ENCODE measurements at regions not wholly inside any gene's neighbourhood (a gene's known extent, or its start where the extent isn't known, plus 50 kb on each side); places are given as distances from the start of the nearest gene placed in this dataset.

- WGBS (ENCODE audit: insufficient coverage) = 83% methylated on average over 3 of the region's 5 CpGs
- no peaks in the 10 kb centered on the region for H3K4me1 Mint-ChIP-seq
- ATAC-seq (ENCODE audit: low read depth) = no peak
- POLR2A ChIA-PET = no interaction called here
- H2AFZ ChIP-seq (ENCODE audit: insufficient read depth, low read depth, low read length, poor library complexity, severe bottlenecking) = no peak overlapping the region
- no peaks in the 10 kb centered on the region for H4K20me1 ChIP-seq (ENCODE audit: control insufficient read depth, insufficient read depth, low read length, poor library complexity, severe bottlenecking)
- H3K27me3 Mint-ChIP-seq = no peaks in the 10 kb centered on the region
- CTCF ChIA-PET = no interaction called here
- TF ChIP-seq EZH2 (IDR thresholded peaks at IDR 0.05; ENCODE audit: borderline replicate concordance, insufficient read depth, low read depth, low read length, poor library complexity, severe bottlenecking) = no peak
- TF ChIP-seq, protein P1, sequence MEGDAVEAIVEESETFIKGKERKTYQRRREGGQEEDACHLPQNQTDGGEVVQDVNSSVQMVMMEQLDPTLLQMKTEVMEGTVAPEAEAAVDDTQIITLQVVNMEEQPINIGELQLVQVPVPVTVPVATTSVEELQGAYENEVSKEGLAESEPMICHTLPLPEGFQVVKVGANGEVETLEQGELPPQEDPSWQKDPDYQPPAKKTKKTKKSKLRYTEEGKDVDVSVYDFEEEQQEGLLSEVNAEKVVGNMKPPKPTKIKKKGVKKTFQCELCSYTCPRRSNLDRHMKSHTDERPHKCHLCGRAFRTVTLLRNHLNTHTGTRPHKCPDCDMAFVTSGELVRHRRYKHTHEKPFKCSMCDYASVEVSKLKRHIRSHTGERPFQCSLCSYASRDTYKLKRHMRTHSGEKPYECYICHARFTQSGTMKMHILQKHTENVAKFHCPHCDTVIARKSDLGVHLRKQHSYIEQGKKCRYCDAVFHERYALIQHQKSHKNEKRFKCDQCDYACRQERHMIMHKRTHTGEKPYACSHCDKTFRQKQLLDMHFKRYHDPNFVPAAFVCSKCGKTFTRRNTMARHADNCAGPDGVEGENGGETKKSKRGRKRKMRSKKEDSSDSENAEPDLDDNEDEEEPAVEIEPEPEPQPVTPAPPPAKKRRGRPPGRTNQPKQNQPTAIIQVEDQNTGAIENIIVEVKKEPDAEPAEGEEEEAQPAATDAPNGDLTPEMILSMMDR (IDR thresholded peaks at IDR 0.05) = no peak
- H3K36me3 ChIP-seq (replicated peaks in 1 of 2; ENCODE audit: control extremely low read depth in 1 of 2, control insufficient read depth in 1 of 2, extremely low read depth in 1 of 2, insufficient read depth in 2 of 2, low read length in 1 of 2) = no peaks in the 10 kb centered on the region
- no peak overlapping the region for H3K4me3 Mint-ChIP-seq
- no peak overlapping the region for H3K27ac ChIP-seq (ENCODE audit: low read length in 2 of 2)
- no peak for DNase-seq
- intact Hi-C loops (cut with micrococcal nuclease) = no loop called here
- H3K4me1 ChIP-seq (ENCODE audit: control insufficient read depth in 2 of 2, insufficient read depth in 2 of 2, low read length in 2 of 2) = no peaks in the 10 kb centered on the region
- H3K27ac Mint-ChIP-seq = no peak overlapping the region
- no peak overlapping the region for H3K4me3 ChIP-seq (ENCODE audit: control extremely low read depth in 1 of 5, extremely low read depth in 1 of 5, insufficient read depth in 1 of 5, low read depth in 2 of 5, low read length in 4 of 5)
- no peaks in the 10 kb centered on the region for H3K79me2 ChIP-seq (ENCODE audit: control insufficient read depth, insufficient read depth, low read length)
- H3K9ac ChIP-seq (ENCODE audit: low read length) = no peak overlapping the region
- peaks cover 0 to 2% (median 0%) of the 10 kb centered on the region in 3 donors for H3K9me3 ChIP-seq (ENCODE audit: control extremely low read depth in 1 of 3, control insufficient read depth in 2 of 3, insufficient read depth in 1 of 3, low read length in 2 of 3)
- no peaks in the 10 kb centered on the region for H3K27me3 ChIP-seq (replicated peaks in 1 of 4; ENCODE audit: control extremely low read depth in 1 of 4, control insufficient read depth in 3 of 4, insufficient read depth in 4 of 4, low read length in 3 of 4)
- H3K4me2 ChIP-seq (replicated peaks; ENCODE audit: low read depth, low read length, poor library complexity, severe bottlenecking) = no peak overlapping the region
- H3K9me3 Mint-ChIP-seq (ENCODE audit: insufficient read depth) = no peaks in the 10 kb centered on the region
These were observed 342.7 kb upstream of the CYLC2 start for GRCh38 chr9:102652471-102652870.

DNA sequence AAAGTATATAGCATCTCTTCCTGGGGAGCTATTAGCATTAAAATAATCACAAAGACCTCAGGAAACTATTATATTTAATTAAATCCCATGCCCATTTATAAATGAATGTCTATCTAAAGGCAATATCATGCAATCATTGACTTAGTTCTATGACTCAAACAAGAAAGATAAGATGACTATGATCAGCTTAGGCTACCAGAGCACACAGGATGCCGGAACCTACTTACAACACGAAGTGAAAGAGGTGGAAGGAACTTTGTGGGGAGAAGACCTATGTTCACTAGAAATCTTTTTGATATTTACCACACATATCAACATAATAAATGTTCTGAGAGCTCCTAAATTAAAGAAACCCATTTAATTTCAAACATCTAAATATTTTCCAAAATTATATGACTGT is 344.2 kb upstream of the CYLC2 start:
- TF ChIP-seq, protein P1 (IDR thresholded peaks at IDR 0.05) = no peak
- TF ChIP-seq EZH2 (IDR thresholded peaks at IDR 0.05; ENCODE audit: borderline replicate concordance, insufficient read depth, low read depth, low read length, poor library complexity, severe bottlenecking) = no peak
- DNase-seq = no peak
- H3K27ac ChIP-seq (ENCODE audit: low read length in 2 of 2) = no peak overlapping the region
- CTCF ChIA-PET = no interaction called here
- H3K9me3 ChIP-seq (ENCODE audit: control extremely low read depth in 1 of 3, control insufficient read depth in 2 of 3, insufficient read depth in 1 of 3, low read length in 2 of 3) = no peaks in the 10 kb centered on the region
- no peaks in the 10 kb centered on the region for H4K20me1 ChIP-seq (ENCODE audit: control insufficient read depth, insufficient read depth, low read length, poor library complexity, severe bottlenecking)
- no peak overlapping the region for H3K4me3 ChIP-seq (ENCODE audit: control extremely low read depth in 1 of 5, extremely low read depth in 1 of 5, insufficient read depth in 1 of 5, low read depth in 2 of 5, low read length in 4 of 5)
- H3K9ac ChIP-seq (ENCODE audit: low read length) = no peak overlapping the region
- H3K4me1 ChIP-seq (ENCODE audit: control insufficient read depth in 2 of 2, insufficient read depth in 2 of 2, low read length in 2 of 2) = no peaks in the 10 kb centered on the region
- Mint-ChIP-seq H3K27ac (no peak overlapping the region), H3K4me3 (no peak overlapping the region), H3K27me3 (no peaks in the 10 kb centered on the region), H3K9me3 (ENCODE audit: insufficient read depth) (no peaks in the 10 kb centered on the region), H3K4me1 (no peaks in the 10 kb centered on the region)
- no peak overlapping the region for H3K4me2 ChIP-seq (replicated peaks; ENCODE audit: low read depth, low read length, poor library complexity, severe bottlenecking)
- H3K27me3 ChIP-seq (replicated peaks in 1 of 4; ENCODE audit: control extremely low read depth in 1 of 4, control insufficient read depth in 3 of 4, insufficient read depth in 4 of 4, low read length in 3 of 4) = no peaks in the 10 kb centered on the region
- no peaks in the 10 kb centered on the region for H3K79me2 ChIP-seq (ENCODE audit: control insufficient read depth, insufficient read depth, low read length)
- POLR2A ChIA-PET = no interaction called here
- intact Hi-C loops (cut with micrococcal nuclease) = no loop called here
- no peak for ATAC-seq (ENCODE audit: low read depth)
- WGBS (ENCODE audit: insufficient coverage) = no CpG with 5 or more reads among the region's 2 CpGs
- no peak overlapping the region for H2AFZ ChIP-seq (ENCODE audit: insufficient read depth, low read depth, low read length, poor library complexity, severe bottlenecking)
- H3K36me3 ChIP-seq (replicated peaks in 1 of 2; ENCODE audit: control extremely low read depth in 1 of 2, control insufficient read depth in 1 of 2, extremely low read depth in 1 of 2, insufficient read depth in 2 of 2, low read length in 1 of 2) = no peaks in the 10 kb centered on the region

Data from B cell (primary cell).